ENCODE measurements at regions not wholly inside any gene's neighbourhood (a gene's known extent, or its start where the extent isn't known, plus 50 kb on each side); places are given as distances from the start of the nearest gene placed in this dataset.

GRCh38 chr4:136489101-136489500 is 1043.2 kb downstream of the PCDH18 start:
- no peak for ATAC-seq (ENCODE audit: low read depth)
- Histone ChIP-seq H3K79me2 (ENCODE audit: control insufficient read depth, insufficient read depth, low read length) (no peaks in the 10 kb centered on the region), H3K9me3 (ENCODE audit: control extremely low read depth in 1 of 3, control insufficient read depth in 2 of 3, insufficient read depth in 1 of 3, low read length in 2 of 3) (no peaks in the 10 kb centered on the region), H3K27me3 (replicated peaks in 1 of 4; ENCODE audit: control extremely low read depth in 1 of 4, control insufficient read depth in 3 of 4, insufficient read depth in 4 of 4, low read length in 3 of 4) (no peaks in the 10 kb centered on the region), H2AFZ (ENCODE audit: insufficient read depth, low read depth, low read length, poor library complexity, severe bottlenecking) (no peak overlapping the region), H3K36me3 (replicated peaks in 1 of 2; ENCODE audit: control extremely low read depth in 1 of 2, control insufficient read depth in 1 of 2, extremely low read depth in 1 of 2, insufficient read depth in 2 of 2, low read length in 1 of 2) (no peaks in the 10 kb centered on the region), H3K4me2 (replicated peaks; ENCODE audit: low read depth, low read length, poor library complexity, severe bottlenecking) (no peak overlapping the region), H3K4me1 (ENCODE audit: control insufficient read depth in 2 of 2, insufficient read depth in 2 of 2, low read length in 2 of 2) (no peaks in the 10 kb centered on the region), H3K4me3 (ENCODE audit: control extremely low read depth in 1 of 5, extremely low read depth in 1 of 5, insufficient read depth in 1 of 5, low read depth in 2 of 5, low read length in 4 of 5) (no peak overlapping the region), H3K27ac (ENCODE audit: low read length in 2 of 2) (no peak overlapping the region), H3K9ac (ENCODE audit: low read length) (no peak overlapping the region), H4K20me1 (ENCODE audit: control insufficient read depth, insufficient read depth, low read length, poor library complexity, severe bottlenecking) (no peaks in the 10 kb centered on the region)
- no peak for DNase-seq
- no peak overlapping the region for H3K4me3 Mint-ChIP-seq
- H3K9me3 Mint-ChIP-seq (ENCODE audit: insufficient read depth), result no peaks in the 10 kb centered on the region
- no peak overlapping the region for H3K27ac Mint-ChIP-seq
- CTCF ChIA-PET, result no interaction called here
- no peaks in the 10 kb centered on the region for H3K27me3 Mint-ChIP-seq
- intact Hi-C loops (cut with micrococcal nuclease), result no loop called here
- no CpG with 5 or more reads among the region's 4 CpGs for WGBS (ENCODE audit: insufficient coverage)
- POLR2A ChIA-PET, result no interaction called here
- TF ChIP-seq, protein P1, sequence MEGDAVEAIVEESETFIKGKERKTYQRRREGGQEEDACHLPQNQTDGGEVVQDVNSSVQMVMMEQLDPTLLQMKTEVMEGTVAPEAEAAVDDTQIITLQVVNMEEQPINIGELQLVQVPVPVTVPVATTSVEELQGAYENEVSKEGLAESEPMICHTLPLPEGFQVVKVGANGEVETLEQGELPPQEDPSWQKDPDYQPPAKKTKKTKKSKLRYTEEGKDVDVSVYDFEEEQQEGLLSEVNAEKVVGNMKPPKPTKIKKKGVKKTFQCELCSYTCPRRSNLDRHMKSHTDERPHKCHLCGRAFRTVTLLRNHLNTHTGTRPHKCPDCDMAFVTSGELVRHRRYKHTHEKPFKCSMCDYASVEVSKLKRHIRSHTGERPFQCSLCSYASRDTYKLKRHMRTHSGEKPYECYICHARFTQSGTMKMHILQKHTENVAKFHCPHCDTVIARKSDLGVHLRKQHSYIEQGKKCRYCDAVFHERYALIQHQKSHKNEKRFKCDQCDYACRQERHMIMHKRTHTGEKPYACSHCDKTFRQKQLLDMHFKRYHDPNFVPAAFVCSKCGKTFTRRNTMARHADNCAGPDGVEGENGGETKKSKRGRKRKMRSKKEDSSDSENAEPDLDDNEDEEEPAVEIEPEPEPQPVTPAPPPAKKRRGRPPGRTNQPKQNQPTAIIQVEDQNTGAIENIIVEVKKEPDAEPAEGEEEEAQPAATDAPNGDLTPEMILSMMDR (IDR thresholded peaks at IDR 0.05), result no peak
- TF ChIP-seq EZH2 (IDR thresholded peaks at IDR 0.05; ENCODE audit: borderline replicate concordance, insufficient read depth, low read depth, low read length, poor library complexity, severe bottlenecking), result no peak
- no peaks in the 10 kb centered on the region for H3K4me1 Mint-ChIP-seq

- no peak overlapping the region for H3K27ac Mint-ChIP-seq
- intact Hi-C loops (cut with micrococcal nuclease), result no loop called here
- H3K4me1 Mint-ChIP-seq, result no peaks in the 10 kb centered on the region
- DNase-seq (no peak), ATAC-seq (ENCODE audit: low read depth) (no peak)
- no peaks in the 10 kb centered on the region for H3K27me3 Mint-ChIP-seq
- ChIA-PET POLR2A (no interaction called here), CTCF (no interaction called here)
- no peak overlapping the region for H3K4me3 Mint-ChIP-seq
- no peaks in the 10 kb centered on the region for H3K36me3 ChIP-seq (replicated peaks in 1 of 2; ENCODE audit: control extremely low read depth in 1 of 2, control insufficient read depth in 1 of 2, extremely low read depth in 1 of 2, insufficient read depth in 2 of 2, low read length in 1 of 2)
- no peaks in the 10 kb centered on the region for H4K20me1 ChIP-seq (ENCODE audit: control insufficient read depth, insufficient read depth, low read length, poor library complexity, severe bottlenecking)
- H3K9ac ChIP-seq (ENCODE audit: low read length), result no peak overlapping the region
- no peaks in the 10 kb centered on the region for H3K4me1 ChIP-seq (ENCODE audit: control insufficient read depth in 2 of 2, insufficient read depth in 2 of 2, low read length in 2 of 2)
- H3K9me3 ChIP-seq (ENCODE audit: control extremely low read depth in 1 of 3, control insufficient read depth in 2 of 3, insufficient read depth in 1 of 3, low read length in 2 of 3), result no peaks in the 10 kb centered on the region
- H3K4me3 ChIP-seq (ENCODE audit: control extremely low read depth in 1 of 5, extremely low read depth in 1 of 5, insufficient read depth in 1 of 5, low read depth in 2 of 5, low read length in 4 of 5), result no peak overlapping the region
- H2AFZ ChIP-seq (ENCODE audit: insufficient read depth, low read depth, low read length, poor library complexity, severe bottlenecking), result no peak overlapping the region
- TF ChIP-seq, protein P1 (IDR thresholded peaks at IDR 0.05), result no peak
- TF ChIP-seq EZH2 (IDR thresholded peaks at IDR 0.05; ENCODE audit: borderline replicate concordance, insufficient read depth, low read depth, low read length, poor library complexity, severe bottlenecking), result no peak
- H3K79me2 ChIP-seq (ENCODE audit: control insufficient read depth, insufficient read depth, low read length), result no peaks in the 10 kb centered on the region
- H3K9me3 Mint-ChIP-seq (ENCODE audit: insufficient read depth), result no peaks in the 10 kb centered on the region
- no peak overlapping the region for H3K27ac ChIP-seq (ENCODE audit: low read length in 2 of 2)
- no peak overlapping the region for H3K4me2 ChIP-seq (replicated peaks; ENCODE audit: low read depth, low read length, poor library complexity, severe bottlenecking)
- H3K27me3 ChIP-seq (replicated peaks in 1 of 4; ENCODE audit: control extremely low read depth in 1 of 4, control insufficient read depth in 3 of 4, insufficient read depth in 4 of 4, low read length in 3 of 4), result no peaks in the 10 kb centered on the region
- no CpG with 5 or more reads among the region's 2 CpGs for WGBS (ENCODE audit: insufficient coverage)
Observed at GRCh38 chr4:136484996-136485395, 1047.3 kb downstream of the PCDH18 start.
